IPS-15b (cell line): ENCODE measurements at regions not wholly inside any gene's neighbourhood (a gene's known extent, or its start where the extent isn't known, plus 50 kb on each side); places are given as distances from the start of the nearest gene placed in this dataset.
"Not testable (repeated sequence)": the region's sequence is repeated elsewhere in the genome, so short reads cannot be mapped to it uniquely, and the experiment has no call there.

Experiments used
- H3K27me3 ChIP-seq: one replicate; pipeline ENCODE4 v1.6.1; 2013; ENCODE audit warnings: low read length; ENCODE audit not compliant: control insufficient read depth, insufficient read depth
- H3K36me3 ChIP-seq: one replicate; pipeline ENCODE4 v1.6.1; 2013; ENCODE audit warnings: low read length; ENCODE audit not compliant: control insufficient read depth, insufficient read depth
- H3K4me1 ChIP-seq: one replicate; pipeline ENCODE4 v1.6.1; 2013; ENCODE audit warnings: mild to moderate bottlenecking, low read length; ENCODE audit not compliant: control insufficient read depth, insufficient read depth
- H3K4me3 ChIP-seq: one replicate; pipeline ENCODE4 v1.5.1; 2013; ENCODE audit warnings: low read depth, low read length
- H3K9ac ChIP-seq: one replicate; pipeline ENCODE4 v1.6.1; 2013; ENCODE audit warnings: low read depth, mild to moderate bottlenecking, low read length
- H3K9me3 ChIP-seq: one replicate; pipeline ENCODE4 v1.6.1; 2013; ENCODE audit warnings: mild to moderate bottlenecking, low read length; ENCODE audit not compliant: control insufficient read depth, insufficient read depth

GRCh38 chr5:101260857-101261256, 357.8 kb upstream of the ST8SIA4 start:
- Histone ChIP-seq H3K9me3 (no peaks in the 10 kb centered on the region), H3K4me1 (no peaks in the 10 kb centered on the region), H3K4me3 (no peak overlapping the region), H3K36me3 (no peaks in the 10 kb centered on the region), H3K27me3 (no peaks in the 10 kb centered on the region), H3K9ac (no peak overlapping the region)

DNA sequence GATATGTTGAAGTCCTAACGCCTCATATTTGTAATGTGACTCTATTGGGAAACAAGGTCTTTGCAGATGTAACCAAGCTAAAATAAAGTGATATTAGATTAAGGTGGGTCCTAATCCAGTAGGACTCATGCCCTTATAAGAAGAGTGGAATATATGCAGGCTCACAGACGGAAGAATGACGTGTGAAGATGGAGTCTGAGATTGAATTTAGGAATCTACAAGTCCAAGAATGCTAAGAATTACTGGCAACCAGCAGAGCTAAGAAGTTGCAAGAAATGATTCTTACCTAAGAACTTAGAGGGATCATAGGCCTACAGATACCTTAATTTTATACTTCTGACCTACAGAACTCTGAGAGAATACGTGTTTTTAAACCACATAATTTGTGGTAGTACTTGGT, 350.0 kb upstream of the ST8SIA4 start:
- no peaks in the 10 kb centered on the region for H3K9me3 ChIP-seq
- H3K9ac ChIP-seq = no peak overlapping the region
- H3K4me1 ChIP-seq = no peaks in the 10 kb centered on the region
- H3K4me3 ChIP-seq = no peak overlapping the region
- H3K27me3 ChIP-seq = no peaks in the 10 kb centered on the region
- H3K36me3 ChIP-seq = no peaks in the 10 kb centered on the region

DNA sequence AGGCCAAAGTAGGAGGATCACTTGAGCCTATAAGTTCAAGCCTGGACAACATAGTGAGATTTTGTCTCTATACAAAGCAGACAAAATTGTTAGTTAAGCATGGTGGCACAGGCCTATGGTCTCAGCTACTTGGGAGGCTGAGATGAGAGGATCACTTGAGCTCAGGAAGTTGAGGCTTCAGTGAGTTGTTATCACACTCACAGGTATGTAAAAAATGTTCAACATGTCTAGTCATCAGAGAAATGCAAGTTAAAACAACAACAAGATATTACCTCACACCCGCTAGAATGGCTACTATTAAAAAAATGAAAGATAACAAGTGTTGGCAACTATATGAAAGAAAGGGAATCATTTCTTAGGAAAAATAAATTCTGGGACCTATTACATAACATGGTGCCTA, 341.5 kb upstream of the ST8SIA4 start:
- Histone ChIP-seq H3K9ac (no peak overlapping the region), H3K4me3 (no peak overlapping the region), H3K4me1 (no peaks in the 10 kb centered on the region), H3K27me3 (no peaks in the 10 kb centered on the region), H3K36me3 (no peaks in the 10 kb centered on the region), H3K9me3 (no peaks in the 10 kb centered on the region)

- H3K9me3 ChIP-seq = no peaks in the 10 kb centered on the region
These were observed 309.9 kb upstream of the ST8SIA4 start for GRCh38 chr5:101212942-101213514.

GRCh38 chr5:101206534-101206933, 303.5 kb upstream of the ST8SIA4 start:
- no peaks in the 10 kb centered on the region for H3K9me3 ChIP-seq
- no peaks in the 10 kb centered on the region for H3K4me1 ChIP-seq
- H3K36me3 ChIP-seq = peaks cover 4% of the 10 kb centered on the region
- no peaks in the 10 kb centered on the region for H3K27me3 ChIP-seq
- no peak overlapping the region for H3K4me3 ChIP-seq
- no peak overlapping the region for H3K9ac ChIP-seq

More at GRCh38 chr5:101212942-101213514, 309.9 kb upstream of the ST8SIA4 start:
- H3K36me3 ChIP-seq = peaks cover 4% of the 10 kb centered on the region
- peaks cover 3% of the 10 kb centered on the region for H3K4me1 ChIP-seq
- H3K9ac ChIP-seq = no peak overlapping the region
- no peak overlapping the region for H3K4me3 ChIP-seq
- no peaks in the 10 kb centered on the region for H3K27me3 ChIP-seq

- not testable (repeated sequence) for H3K4me3 ChIP-seq, H3K27me3 ChIP-seq, H3K9me3 ChIP-seq, H3K9ac ChIP-seq, H3K4me1 ChIP-seq, H3K36me3 ChIP-seq
These were observed 302.0 kb upstream of the ST8SIA4 start for GRCh38 chr5:101205065-101205464.

GRCh38 chr5:101180365-101180764, 277.3 kb upstream of the ST8SIA4 start:
- H3K27me3 ChIP-seq, H3K9me3 ChIP-seq, H3K36me3 ChIP-seq, H3K4me3 ChIP-seq, H3K9ac ChIP-seq, H3K4me1 ChIP-seq: not testable (repeated sequence)

DNA sequence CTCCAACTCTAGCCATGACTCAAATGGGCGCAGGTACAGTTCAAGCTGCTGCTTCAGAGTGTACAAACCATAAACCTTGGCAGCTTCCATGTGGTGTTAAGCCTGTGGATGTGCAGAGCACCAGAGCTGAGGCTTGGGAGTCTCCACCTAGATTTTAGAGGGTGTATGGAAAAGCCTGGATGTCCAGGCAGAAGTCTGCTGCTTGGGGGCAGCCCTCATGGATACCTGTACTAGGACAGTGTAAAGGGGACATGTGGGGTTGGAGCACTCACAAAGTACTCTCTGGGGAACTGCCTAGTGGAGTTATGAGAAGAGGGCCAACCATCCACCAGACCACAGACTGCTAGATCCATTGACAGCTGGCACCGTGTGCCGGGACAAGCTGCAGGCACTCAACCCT, 273.5 kb upstream of the ST8SIA4 start:
- H3K4me1 ChIP-seq = no peaks in the 10 kb centered on the region
- H3K36me3 ChIP-seq = no peaks in the 10 kb centered on the region
- no peaks in the 10 kb centered on the region for H3K27me3 ChIP-seq
- H3K9me3 ChIP-seq = peaks cover 6% of the 10 kb centered on the region
- H3K4me3 ChIP-seq = no peak overlapping the region
- H3K9ac ChIP-seq = no peak overlapping the region

DNA sequence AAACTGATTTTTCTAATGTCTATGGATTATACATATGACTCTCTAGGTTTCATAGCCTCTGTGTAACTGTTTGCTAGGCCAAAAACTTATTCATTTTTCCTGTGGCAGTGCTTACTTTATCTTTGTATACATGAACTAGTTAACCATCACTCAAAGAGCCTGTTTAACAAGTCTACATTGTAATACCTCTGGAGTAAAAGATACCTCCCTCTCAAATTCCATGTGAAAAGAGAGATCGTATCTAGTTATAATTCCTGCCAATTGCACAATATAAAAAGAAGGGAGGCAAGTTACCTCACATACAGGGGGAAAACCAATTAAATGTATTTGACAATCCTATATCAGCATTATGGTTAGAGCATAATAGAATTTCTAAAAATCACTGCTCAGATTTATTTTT, 271.9 kb upstream of the ST8SIA4 start:
- no peaks in the 10 kb centered on the region for H3K36me3 ChIP-seq
- no peaks in the 10 kb centered on the region for H3K27me3 ChIP-seq
- H3K4me3 ChIP-seq = no peak overlapping the region
- H3K4me1 ChIP-seq = no peaks in the 10 kb centered on the region
- H3K9me3 ChIP-seq = peaks cover 6% of the 10 kb centered on the region
- H3K9ac ChIP-seq = no peak overlapping the region

GRCh38 chr5:101163088-101163487, 260.0 kb upstream of the ST8SIA4 start:
- H3K36me3 ChIP-seq = no peaks in the 10 kb centered on the region
- no peak overlapping the region for H3K9ac ChIP-seq
- no peak overlapping the region for H3K4me3 ChIP-seq
- no peaks in the 10 kb centered on the region for H3K4me1 ChIP-seq
- H3K9me3 ChIP-seq = no peaks in the 10 kb centered on the region
- no peaks in the 10 kb centered on the region for H3K27me3 ChIP-seq

- Histone ChIP-seq H3K4me1 (no peaks in the 10 kb centered on the region), H3K9me3 (no peaks in the 10 kb centered on the region), H3K27me3 (no peaks in the 10 kb centered on the region), H3K9ac (no peak overlapping the region), H3K36me3 (no peaks in the 10 kb centered on the region), H3K4me3 (no peak overlapping the region)
These were observed 256.9 kb upstream of the ST8SIA4 start for GRCh38 chr5:101160002-101160401.

- H3K9ac ChIP-seq = no peak overlapping the region
- H3K4me1 ChIP-seq = no peaks in the 10 kb centered on the region
- H3K36me3 ChIP-seq = no peaks in the 10 kb centered on the region
- no peak overlapping the region for H3K4me3 ChIP-seq
- H3K9me3 ChIP-seq = no peaks in the 10 kb centered on the region
- H3K27me3 ChIP-seq = no peaks in the 10 kb centered on the region
These were observed 255.9 kb upstream of the ST8SIA4 start for GRCh38 chr5:101159006-101159405.
